HCT116 (cell line): ENCODE measurements at regions not wholly inside any gene's neighbourhood (a gene's known extent, or its start where the extent isn't known, plus 50 kb on each side); places are given as distances from the start of the nearest gene placed in this dataset.

Source experiments
- ATAC-seq: fragments of 200-7000 bp; cut with Tn5 transposase; 2 replicates; pipeline ENCODE4 v1.9.1; 2020; ENCODE audit warnings: mild to moderate bottlenecking, moderate library complexity
- BruUV-seq: library from RNA; stranded (reverse); fragments of 400-500 nt; replicated peaks from 2 replicates; lab custom pipeline; 2021; lab: Mats Ljungman, UMichigan
- CTCF ChIA-PET: fragments of 300-600 bp; sonication (Branson Sonifier 250); formaldehyde crosslinking; loops from one replicate; lab custom pipeline; 2021; ENCODE audit warnings: antibody characterized with exemption; lab: Charles Lee
- POLR2A ChIA-PET: fragments of 300-600, 350-600 bp; sonication (Branson Sonifier 250); formaldehyde crosslinking; loops from one replicate; lab custom pipeline; 2021; ENCODE audit warnings: antibody characterized with exemption; lab: Charles Lee
- RAD21 ChIA-PET, 2 experiments: fragments of 300-600 bp; sonication (Branson Sonifier 250); formaldehyde crosslinking; loops; one replicate each; lab custom pipeline; 2023; ENCODE audit warnings: low total read pairs in 2 of 2; ENCODE audit not compliant: uncharacterized antibody in 2 of 2, unreplicated experiment in 2 of 2, low non-redundant PET in 1 of 2; lab: Charles Lee
- DNase-seq: peaks from one replicate; pipeline ENCODE4 v3.0.0-alpha.2; 2010; ENCODE audit warnings: low read depth, low spot score
- H2AFZ ChIP-seq: fragments of 200-600 bp; shearing (Covaris generic), sonication (generic); 2 replicates; pipeline ENCODE4 v1.6.1; 2017; ENCODE audit warnings: low read depth, mixed run types, mixed read lengths, antibody characterized with exemption, low read length; ENCODE audit not compliant: poor library complexity, severe bottlenecking
- H3K27ac ChIP-seq: 2 replicates; pipeline ENCODE4 v1.5.1; 2012; ENCODE audit warnings: low read depth, low read length
- H3K27me3 ChIP-seq: fragments of 200-600 bp; sonication (generic); 2 replicates; pipeline ENCODE4 v1.6.1; 2016; ENCODE audit warnings: mixed run types, low read length, mixed read lengths; ENCODE audit not compliant: insufficient read depth
- H3K36me3 ChIP-seq, 2 experiments: fragments of 200-500 bp in 1 of 2; fragments of 200-600 bp in 1 of 2; sonication (Bioruptor generic) in 1 of 2; sonication (generic) in 1 of 2; 2 replicates each; pipeline versions ENCODE4 v1.5.1 to v1.6.1; 2014 to 2016; ENCODE audit warnings: low read length in 2 of 2, inconsistent platforms in 1 of 2, mixed read lengths in 1 of 2, mixed run types in 1 of 2; ENCODE audit not compliant: insufficient read depth in 2 of 2, control insufficient read depth in 1 of 2
- H3K4me1 ChIP-seq, 2 experiments: fragments of 200-600 bp in 1 of 2; sonication (generic) in 1 of 2; 2 replicates each; pipeline versions ENCODE4 v1.5.1 to v1.6.1; 2012 to 2017; ENCODE audit warnings: low read length in 2 of 2, inconsistent platforms in 1 of 2, mild to moderate bottlenecking in 1 of 2, mixed read lengths in 1 of 2, mixed run types in 1 of 2, moderate library complexity in 1 of 2; ENCODE audit not compliant: insufficient read depth in 2 of 2, control insufficient read depth in 1 of 2
- H3K4me2 ChIP-seq: fragments of 200-600 bp; sonication (generic); 2 replicates; pipeline ENCODE4 v1.6.1; 2017; ENCODE audit warnings: mixed run types, low read length, mixed read lengths
- H3K4me3 ChIP-seq, 2 experiments: fragments of 200-600 bp in 1 of 2; sonication (generic) in 1 of 2; replicated peaks in 1 of 2; 2 replicates each; pipeline ENCODE4 v1.5.1; 2011 to 2016; ENCODE audit warnings: low read length in 2 of 2, control low read depth in 1 of 2, low read depth in 1 of 2, mild to moderate bottlenecking in 1 of 2, mixed read lengths in 1 of 2, mixed run types in 1 of 2
- H3K79me2 ChIP-seq: fragments of 200-600 bp; sonication (generic); 2 replicates; pipeline ENCODE4 v1.6.1; 2017; ENCODE audit warnings: mild to moderate bottlenecking, mixed run types, low read length, moderate library complexity, mixed read lengths; ENCODE audit not compliant: insufficient read depth
- H3K9ac ChIP-seq: fragments of 200-600 bp; sonication (generic); 2 replicates; pipeline ENCODE4 v1.6.1; 2016; ENCODE audit warnings: low read length, mixed read lengths
- H3K9me2 ChIP-seq: fragments of 200-600 bp; sonication (generic), shearing (Covaris generic); 2 replicates; pipeline ENCODE4 v1.6.1; 2017; ENCODE audit warnings: mixed run types, mild to moderate bottlenecking, moderate library complexity; ENCODE audit not compliant: insufficient read depth
- H3K9me3 ChIP-seq, 2 experiments: fragments of 200-500 bp in 1 of 2; fragments of 200-600 bp in 1 of 2; sonication (Bioruptor generic) in 1 of 2; sonication (generic) in 1 of 2; 2 replicates each; pipeline ENCODE4 v1.6.1; 2014 to 2017; ENCODE audit warnings: low read length in 2 of 2, mixed read lengths in 2 of 2, inconsistent platforms in 1 of 2, low read depth in 1 of 2, mild to moderate bottlenecking in 1 of 2, mixed run types in 1 of 2, moderate library complexity in 1 of 2; ENCODE audit not compliant: control insufficient read depth in 1 of 2, insufficient read depth in 1 of 2
- H4K20me1 ChIP-seq: fragments of 200-600 bp; sonication (generic), shearing (Covaris generic); 2 replicates; pipeline ENCODE4 v1.6.1; 2017; ENCODE audit warnings: mixed run types, mild to moderate bottlenecking, moderate library complexity; ENCODE audit not compliant: insufficient read depth
- ATF3 ChIP-seq: IDR thresholded peaks from 2 replicates; pipeline ENCODE4 v1.6.1; 2012
- CTCF ChIP-seq, 3 experiments: fragments of 200-600 bp in 1 of 3; sonication (generic) in 1 of 3; IDR thresholded peaks in 2 of 3; conservative IDR thresholded peaks in 1 of 3; 2 replicates each; pipeline ENCODE4 v1.5.1; 2012 to 2017; ENCODE audit warnings: low read depth in 2 of 3, low read length in 2 of 3, antibody characterized with exemption in 1 of 3, borderline replicate concordance in 1 of 3, control low read depth in 1 of 3, mild to moderate bottlenecking in 1 of 3, mixed read lengths in 1 of 3, mixed run types in 1 of 3, moderate library complexity in 1 of 3; ENCODE audit not compliant: insufficient read depth in 1 of 3
- EZH2 ChIP-seq: fragments of 200-600 bp; sonication (generic); IDR thresholded peaks from 2 replicates; pipeline ENCODE4 v1.6.1; 2017; ENCODE audit warnings: antibody characterized with exemption, mixed run types
- FOSL1 ChIP-seq: IDR thresholded peaks from 2 replicates; pipeline ENCODE4 v1.6.1; 2012; ENCODE audit warnings: low read depth
- JUND ChIP-seq: IDR thresholded peaks from 2 replicates; pipeline ENCODE4 v1.6.1; 2012
- MAX ChIP-seq: IDR thresholded peaks from 2 replicates; pipeline ENCODE4 v1.6.1; 2012
- POLR2A ChIP-seq: IDR thresholded peaks from 2 replicates; pipeline ENCODE4 v1.7.0; 2011; ENCODE audit warnings: borderline replicate concordance; ENCODE audit not compliant: insufficient read depth, insufficient read length; ENCODE audit errors: extremely low read depth
- POLR2AphosphoS5 ChIP-seq: IDR thresholded peaks from 2 replicates; pipeline ENCODE4 v1.6.1; 2011; ENCODE audit warnings: mild to moderate bottlenecking, low read depth, low read length, moderate library complexity
- SIN3A ChIP-seq: IDR thresholded peaks from 2 replicates; pipeline ENCODE4 v1.6.1; 2012; ENCODE audit warnings: low read depth
- SRF ChIP-seq: IDR thresholded peaks from 2 replicates; pipeline ENCODE4 v1.6.1; 2012; ENCODE audit warnings: low read depth
- TCF7L2 ChIP-seq: IDR thresholded peaks from 2 replicates; pipeline ENCODE4 v1.7.0; 2011; ENCODE audit warnings: borderline replicate concordance, inconsistent platforms; ENCODE audit not compliant: insufficient read depth, insufficient read length; ENCODE audit errors: extremely low read depth
- ZFX ChIP-seq: fragments of 450-650 bp; IDR thresholded peaks from 2 replicates; pipeline ENCODE4 v1.6.1; 2017
- ZNF274 ChIP-seq: fragments of 200-500 bp; sonication (Bioruptor generic); IDR thresholded peaks from 2 replicates; pipeline ENCODE4 v1.6.1; 2014; ENCODE audit warnings: mild to moderate bottlenecking, low read depth, low read length, inconsistent platforms
- intact Hi-C: fragments of 100-400 bp; cut with micrococcal nuclease; formaldehyde crosslinking; loops from 2 replicates; pipeline ENCODE4 v1.10.0; 2022

- TF ChIP-seq TCF7L2 (no peak), POLR2A (no peak), MAX (no peak), FOSL1 (no peak), SRF (no peak), ZNF274 (no peak), SIN3A (no peak), JUND (no peak), ZFX (no peak), POLR2AphosphoS5 (no peak), ATF3 (no peak), CTCF (IDR thresholded peaks at IDR 0.05 in 2 of 3, conservative IDR thresholded peaks at IDR 0.05 in 1 of 3; ENCODE audit: borderline replicate concordance in 1 of 3, insufficient read depth in 1 of 3, low read depth in 2 of 3, low read length in 2 of 3) (no peak), EZH2 (no peak)
- ChIA-PET POLR2A (no interaction called here), RAD21 (no interaction called here), CTCF (no interaction called here)
- H3K9me2 ChIP-seq, result no peaks in the 10 kb centered on the region
- ATAC-seq (peak; percentile 40; the same call in 1 of the 2 replicates), DNase-seq (no peak)
- H3K9me3 ChIP-seq, result no peaks in the 10 kb centered on the region; a peak in 1 of 4 replicates
- H3K79me2 ChIP-seq, result no peaks in the 10 kb centered on the region
- H3K4me1 ChIP-seq, result no peaks in the 10 kb centered on the region
- no peaks in the 10 kb centered on the region for H3K36me3 ChIP-seq
- H3K9ac ChIP-seq, result no peak overlapping the region
- H3K4me3 ChIP-seq, result no peak overlapping the region
- BruUV-seq, result no TSS peak
- H3K4me2 ChIP-seq, result no peak overlapping the region
- no peaks in the 10 kb centered on the region for H4K20me1 ChIP-seq
- no peaks in the 10 kb centered on the region for H3K27me3 ChIP-seq
- H3K27ac ChIP-seq, result no peak overlapping the region
- intact Hi-C loops, result no loop called here
- H2AFZ ChIP-seq, result no peak overlapping the region
Measured at GRCh38 chr2:240287011-240287410, 146.6 kb upstream of the OTOS start.
